ENCODE measurements at regions not wholly inside any gene's neighbourhood (a gene's known extent, or its start where the extent isn't known, plus 50 kb on each side); places are given as distances from the start of the nearest gene placed in this dataset.

GRCh38 chrX:25295466-25295865 is 279.7 kb upstream of the ARX start:
- Histone ChIP-seq H3K27ac (ENCODE audit: control insufficient read depth, insufficient read depth, low read length) (no peak overlapping the region), H3K79me2 (ENCODE audit: control insufficient read depth, insufficient read depth, low read length) (no peaks in the 10 kb centered on the region), H3K4me3 (ENCODE audit: control insufficient read depth in 2 of 3, extremely low read depth in 1 of 3, insufficient read depth in 2 of 3, low read depth in 1 of 3, low read length in 3 of 3) (no peak overlapping the region), H2AFZ (ENCODE audit: control insufficient read depth, low read length) (no peak overlapping the region), H3K36me3 (ENCODE audit: control insufficient read depth in 2 of 2, extremely low read depth in 1 of 2, insufficient read depth in 2 of 2, low read length in 2 of 2) (no peaks in the 10 kb centered on the region), H3K9ac (ENCODE audit: control insufficient read depth, extremely low read depth, insufficient read depth, low read length) (no peak overlapping the region), H4K20me1 (ENCODE audit: control insufficient read depth, extremely low read depth, insufficient read depth, low read length) (no peaks in the 10 kb centered on the region), H3K4me2 (ENCODE audit: control insufficient read depth, extremely low read depth, insufficient read depth, low read depth, low read length) (no peak overlapping the region), H3K9me1 (ENCODE audit: control insufficient read depth, extremely low read depth, insufficient read depth, low read length) (no peaks in the 10 kb centered on the region), H3K9me3 (ENCODE audit: control insufficient read depth, low read depth, low read length) (no peaks in the 10 kb centered on the region), H3K27me3 (ENCODE audit: control insufficient read depth, extremely low read depth, insufficient read depth, low read length) (no peaks in the 10 kb centered on the region), H3K4me1 (ENCODE audit: control insufficient read depth, extremely low read depth, insufficient read depth, low read length) (no peaks in the 10 kb centered on the region)
- no peak for DNase-seq (ENCODE audit: low read depth, low spot score)
- no peak for FAIRE-seq
- TF ChIP-seq EZH2 (IDR thresholded peaks at IDR 0.05; ENCODE audit: low read length), result no peak
- no peak for TF ChIP-seq CTCF (optimal IDR thresholded peaks at IDR 0.05 in 1 of 3, IDR thresholded peaks at IDR 0.05 in 1 of 3, conservative IDR thresholded peaks at IDR 0.05 in 1 of 3; ENCODE audit: extremely low read depth in 1 of 3, insufficient read depth in 2 of 3, low read length in 3 of 3)
- dilution Hi-C loops (cut with MboI; ENCODE audit: extremely low pct_ligation_motif_present, low sequenced_read_pairs), result no loop called here

- no peaks in the 10 kb centered on the region for H3K9me1 ChIP-seq (ENCODE audit: control insufficient read depth, extremely low read depth, insufficient read depth, low read length)
- no peak overlapping the region for H3K4me3 ChIP-seq (ENCODE audit: control insufficient read depth in 2 of 3, extremely low read depth in 1 of 3, insufficient read depth in 2 of 3, low read depth in 1 of 3, low read length in 3 of 3)
- no peaks in the 10 kb centered on the region for H3K9me3 ChIP-seq (ENCODE audit: control insufficient read depth, low read depth, low read length)
- TF ChIP-seq CTCF (optimal IDR thresholded peaks at IDR 0.05 in 1 of 3, IDR thresholded peaks at IDR 0.05 in 1 of 3, conservative IDR thresholded peaks at IDR 0.05 in 1 of 3; ENCODE audit: extremely low read depth in 1 of 3, insufficient read depth in 2 of 3, low read length in 3 of 3), result no peak
- no peak for TF ChIP-seq EZH2 (IDR thresholded peaks at IDR 0.05; ENCODE audit: low read length)
- no peaks in the 10 kb centered on the region for H3K36me3 ChIP-seq (ENCODE audit: control insufficient read depth in 2 of 2, extremely low read depth in 1 of 2, insufficient read depth in 2 of 2, low read length in 2 of 2)
- H3K4me1 ChIP-seq (ENCODE audit: control insufficient read depth, extremely low read depth, insufficient read depth, low read length), result no peaks in the 10 kb centered on the region
- H3K79me2 ChIP-seq (ENCODE audit: control insufficient read depth, insufficient read depth, low read length), result no peaks in the 10 kb centered on the region
- H3K27me3 ChIP-seq (ENCODE audit: control insufficient read depth, extremely low read depth, insufficient read depth, low read length), result no peaks in the 10 kb centered on the region
- H4K20me1 ChIP-seq (ENCODE audit: control insufficient read depth, extremely low read depth, insufficient read depth, low read length), result no peaks in the 10 kb centered on the region
- no peak overlapping the region for H3K27ac ChIP-seq (ENCODE audit: control insufficient read depth, insufficient read depth, low read length)
- FAIRE-seq (no peak), DNase-seq (ENCODE audit: low read depth, low spot score) (no peak)
- no peak overlapping the region for H3K9ac ChIP-seq (ENCODE audit: control insufficient read depth, extremely low read depth, insufficient read depth, low read length)
- H2AFZ ChIP-seq (ENCODE audit: control insufficient read depth, low read length), result no peak overlapping the region
- H3K4me2 ChIP-seq (ENCODE audit: control insufficient read depth, extremely low read depth, insufficient read depth, low read depth, low read length), result no peak overlapping the region
- dilution Hi-C loops (cut with MboI; ENCODE audit: extremely low pct_ligation_motif_present, low sequenced_read_pairs), result no loop called here
Observed at GRCh38 chrX:25290132-25290531, 274.4 kb upstream of the ARX start.
